D341Med (cell line): ENCODE measurements at regions not wholly inside any gene's neighbourhood (a gene's known extent, or its start where the extent isn't known, plus 50 kb on each side); places are given as distances from the start of the nearest gene placed in this dataset.

Experiments used
- DNase-seq: peaks from one replicate; pipeline ENCODE4 v3.0.0; 2012; ENCODE audit warnings: low spot score

DNA sequence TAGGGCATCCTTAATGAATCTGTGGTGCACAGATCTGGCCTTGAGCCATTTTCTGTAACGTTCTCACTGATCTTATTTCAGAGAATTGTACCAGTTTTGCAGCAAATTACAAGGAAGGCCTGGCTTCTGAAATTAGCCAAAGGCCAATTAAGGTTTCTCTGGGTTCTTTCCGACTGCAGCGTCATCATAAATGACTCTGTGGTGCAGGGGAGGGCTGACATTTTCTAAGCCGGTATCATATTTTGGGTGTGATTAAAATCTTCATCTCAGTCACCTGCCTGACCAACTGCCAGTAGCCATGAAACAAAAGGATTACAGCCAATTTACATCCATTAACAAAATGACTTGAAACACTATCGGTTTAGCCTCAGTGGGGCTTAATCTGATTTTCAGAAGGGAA lies 363.7 kb downstream of the ADRA2A start:
- peak; percentile 48 for DNase-seq

GRCh38 chr10:111445667-111446066 lies 368.8 kb downstream of the ADRA2A start:
- DNase-seq: no peak

GRCh38 chr10:111446966-111447365 lies 370.1 kb downstream of the ADRA2A start:
- DNase-seq: no peak

DNA sequence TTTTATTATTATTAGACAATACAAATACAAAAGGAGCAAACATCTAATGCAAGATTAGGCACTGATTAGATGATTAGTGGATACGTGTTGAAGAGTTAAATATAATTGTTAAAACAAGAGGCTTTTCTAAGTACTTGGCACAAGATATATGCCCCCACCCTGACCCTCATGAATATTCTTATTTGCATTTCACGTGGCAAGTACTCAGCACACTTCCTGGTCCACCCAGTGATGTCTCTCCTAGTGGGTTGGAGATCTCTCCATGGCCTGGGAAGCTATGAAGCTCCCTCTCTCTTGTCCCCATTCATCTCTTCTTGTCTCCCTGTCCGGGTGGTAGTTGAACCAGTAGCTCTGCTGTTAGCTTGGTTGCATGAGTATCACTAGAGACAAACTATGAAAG lies 375.3 kb downstream of the ADRA2A start:
- no peak for DNase-seq

DNA sequence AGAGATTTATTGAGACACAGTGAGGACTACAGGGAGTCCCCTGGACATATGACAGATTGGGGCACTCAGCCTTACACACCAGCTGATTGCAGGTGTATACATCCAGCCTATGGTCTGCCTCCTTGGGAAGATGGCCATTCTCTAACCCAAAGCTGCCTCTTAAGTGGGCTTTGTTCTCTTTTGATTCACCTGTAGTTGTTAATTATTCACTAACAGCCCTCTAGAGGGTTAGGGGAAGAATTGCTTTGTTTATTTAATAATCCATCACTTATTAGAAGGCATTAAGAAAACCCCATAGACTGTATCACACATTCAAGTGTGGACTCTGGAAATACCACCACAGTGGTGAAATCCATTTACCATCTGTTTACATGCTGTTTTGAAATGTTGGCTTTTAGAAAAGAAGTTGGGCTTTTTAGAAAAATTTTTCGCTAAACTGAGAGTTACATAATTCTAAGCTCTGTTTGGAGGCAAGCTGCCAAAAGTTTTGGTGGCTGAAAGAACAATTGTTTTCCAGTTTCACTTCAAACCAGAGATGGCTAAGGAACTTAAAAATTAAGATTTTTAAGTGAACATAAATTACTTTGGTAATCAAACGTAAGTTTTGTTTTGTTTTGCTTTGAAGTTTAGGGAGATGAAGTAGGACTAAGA lies 379.1 kb downstream of the ADRA2A start:
- no peak for DNase-seq

DNA sequence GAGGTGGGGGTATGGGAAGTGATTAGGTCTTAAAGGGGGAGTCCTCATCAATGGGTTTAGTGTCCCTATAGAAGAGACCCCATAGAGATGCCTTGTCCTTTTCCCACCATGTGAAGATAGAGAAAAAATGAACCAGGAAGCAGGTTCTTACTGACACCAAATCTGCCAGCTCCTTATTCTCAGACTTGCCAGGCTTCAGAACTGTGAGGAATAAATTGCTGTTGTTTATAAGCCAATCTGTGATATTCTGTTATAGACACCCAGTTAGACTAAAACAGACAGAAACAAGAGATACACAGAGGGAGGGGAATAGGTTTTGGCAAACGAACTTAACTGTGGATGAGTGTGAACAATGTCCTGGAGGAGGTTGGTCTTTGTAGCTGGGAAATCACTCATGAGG lies 381.4 kb downstream of the ADRA2A start:
- no peak for DNase-seq

- no peak for DNase-seq
Observed at GRCh38 chr10:111459967-111460366, 383.1 kb downstream of the ADRA2A start.

DNA sequence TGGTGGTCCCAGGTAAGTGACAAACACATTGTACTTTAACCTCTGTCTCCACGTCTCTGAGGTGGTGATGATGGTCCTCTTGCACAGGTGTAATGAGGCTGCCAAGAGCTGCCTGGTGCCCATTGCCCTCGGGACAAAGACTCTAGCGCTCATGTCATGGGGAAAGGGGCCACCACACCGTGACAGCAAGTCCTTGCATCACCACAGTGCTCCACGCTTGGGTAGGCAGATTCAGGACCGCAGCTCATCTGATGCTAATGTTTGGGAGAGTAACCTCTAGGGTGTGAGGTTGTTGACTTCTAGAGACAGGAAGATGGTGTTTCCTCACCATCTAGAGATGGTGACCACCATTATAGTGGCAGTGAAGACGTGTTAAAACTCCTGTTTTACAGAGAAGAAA lies 395.6 kb downstream of the ADRA2A start:
- no peak for DNase-seq

DNA sequence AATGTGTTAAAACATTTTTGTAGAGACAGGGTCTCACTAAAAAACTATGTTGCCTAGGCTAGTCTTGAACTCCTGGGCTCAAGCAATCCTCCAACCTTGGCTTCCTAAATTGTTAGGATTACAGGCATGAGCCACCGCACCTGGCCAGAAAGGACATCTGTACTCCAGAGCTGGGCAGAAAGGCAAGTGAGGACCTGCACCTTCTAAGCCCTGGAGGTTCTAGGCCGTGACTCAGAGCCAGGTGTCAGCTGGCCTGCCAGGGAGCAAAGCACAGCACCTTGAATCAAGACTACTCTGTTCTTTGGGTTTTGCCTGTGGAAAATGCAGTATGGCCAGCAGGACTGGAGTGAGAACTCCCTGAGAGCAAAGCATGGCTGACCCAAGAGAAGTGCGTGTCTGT lies 396.5 kb downstream of the ADRA2A start:
- DNase-seq: no peak

DNA sequence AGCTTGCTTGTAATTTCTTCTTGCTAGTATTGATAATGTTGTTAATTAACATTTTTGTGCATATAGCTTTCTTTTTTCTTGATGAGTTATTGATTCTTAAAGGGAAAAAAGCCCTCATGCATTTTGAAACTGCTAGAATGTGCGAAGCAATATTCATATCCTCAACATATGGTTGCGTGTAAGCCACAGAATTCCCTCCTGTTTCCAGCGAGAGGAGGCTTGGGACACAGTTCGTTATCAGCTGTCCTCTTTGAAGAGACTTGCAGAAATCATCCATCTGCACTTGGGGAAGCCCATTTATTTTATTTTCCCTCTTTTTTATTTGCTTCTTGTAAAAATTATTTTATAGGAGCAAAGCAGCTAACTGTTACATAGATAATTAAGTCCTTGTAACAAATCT lies 398.0 kb downstream of the ADRA2A start:
- no peak for DNase-seq

GRCh38 chr10:111475720-111476119 lies 398.9 kb downstream of the ADRA2A start:
- DNase-seq: no peak

DNA sequence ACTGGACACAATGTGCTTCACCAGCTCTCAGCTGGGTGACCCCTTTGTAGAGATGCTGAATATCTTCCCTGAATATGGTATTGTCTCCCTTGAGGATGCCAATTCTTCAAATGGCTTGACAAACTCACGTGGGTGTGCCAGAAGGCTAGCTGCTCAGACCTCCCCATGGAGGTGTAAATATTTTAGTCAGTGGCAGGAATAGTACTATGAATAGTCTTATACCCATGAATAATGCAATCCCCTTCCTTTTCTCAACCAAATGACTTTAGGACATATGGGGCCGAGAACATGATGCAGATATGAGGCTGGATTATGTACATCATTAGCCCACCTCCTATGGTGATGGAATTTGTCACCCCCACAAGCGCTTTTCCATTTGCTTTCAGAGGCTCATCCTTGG lies 401.8 kb downstream of the ADRA2A start:
- DNase-seq: no peak

- DNase-seq: no peak
Observed at GRCh38 chr10:111479966-111480365, 403.1 kb downstream of the ADRA2A start.

DNA sequence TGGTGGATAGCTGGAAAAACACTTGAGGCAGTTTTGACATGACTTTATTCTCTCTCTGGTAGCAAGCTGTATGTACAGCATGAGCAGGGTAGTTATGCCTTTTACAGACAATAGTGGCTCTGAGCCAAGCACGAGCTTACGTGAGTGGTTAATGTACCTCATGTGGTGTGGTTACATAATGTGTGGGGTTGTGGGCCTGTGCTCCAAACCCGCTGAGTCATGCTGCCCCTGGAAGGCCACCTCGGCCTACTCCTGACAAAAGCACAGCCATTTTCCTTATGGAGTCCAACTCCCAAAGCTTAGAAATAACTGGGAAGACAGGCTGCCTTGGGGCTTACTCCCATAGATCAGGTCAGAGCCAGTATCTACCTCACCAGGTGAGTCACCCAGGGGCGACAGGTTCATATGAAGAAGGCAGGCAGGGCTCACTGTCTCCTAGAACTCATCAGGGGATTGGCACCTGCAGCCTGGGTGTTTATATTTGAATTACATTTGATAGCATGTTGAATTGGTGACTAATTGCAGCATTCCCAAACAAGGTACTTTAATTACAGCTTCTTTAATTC lies 404.5 kb downstream of the ADRA2A start:
- DNase-seq: no peak

- no peak for DNase-seq
Observed at GRCh38 chr10:111481866-111482265, 405.0 kb downstream of the ADRA2A start.

GRCh38 chr10:111482621-111483216 lies 405.9 kb downstream of the ADRA2A start:
- DNase-seq: no peak

GRCh38 chr10:111485767-111486166 lies 408.9 kb downstream of the ADRA2A start:
- DNase-seq: no peak

DNA sequence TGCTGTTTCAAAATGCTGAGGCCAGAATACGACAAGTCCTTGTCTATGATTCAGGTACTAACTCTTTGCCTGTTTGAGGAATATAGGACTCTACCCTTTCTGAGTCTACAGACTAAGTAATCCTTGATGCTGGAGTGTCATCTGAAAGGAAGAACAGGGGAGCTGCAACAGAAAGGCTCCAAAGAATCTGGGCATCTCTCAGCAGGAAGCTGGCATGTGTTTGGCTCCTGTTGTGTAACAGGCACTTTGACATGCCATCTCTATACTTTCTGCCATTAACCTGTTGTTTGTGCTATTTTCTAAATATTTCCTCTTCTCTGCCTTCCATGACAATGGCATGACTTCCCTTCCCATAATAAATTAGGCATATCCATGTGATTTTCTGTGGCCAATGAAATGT lies 409.5 kb downstream of the ADRA2A start:
- DNase-seq: no peak

DNA sequence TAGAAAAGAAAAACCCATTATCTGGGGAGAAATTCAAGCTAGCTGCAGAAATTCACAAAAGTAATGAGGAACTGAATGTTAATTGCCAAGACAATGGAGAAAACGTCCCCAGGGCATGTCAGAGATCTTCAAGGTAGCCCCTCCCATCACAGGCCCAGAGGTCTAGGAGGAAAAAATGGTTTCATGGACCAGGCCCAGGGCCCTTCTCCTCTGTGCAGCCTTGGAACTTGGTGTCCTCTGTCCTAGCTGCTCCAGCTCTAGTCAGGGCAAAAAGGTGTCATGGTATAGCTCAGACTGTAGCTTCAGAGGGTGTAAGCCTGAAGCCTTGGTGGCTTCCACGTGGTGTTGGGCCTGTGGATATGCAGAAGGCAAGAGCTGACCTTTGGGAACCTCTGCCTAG lies 411.8 kb downstream of the ADRA2A start:
- DNase-seq: no peak

DNA sequence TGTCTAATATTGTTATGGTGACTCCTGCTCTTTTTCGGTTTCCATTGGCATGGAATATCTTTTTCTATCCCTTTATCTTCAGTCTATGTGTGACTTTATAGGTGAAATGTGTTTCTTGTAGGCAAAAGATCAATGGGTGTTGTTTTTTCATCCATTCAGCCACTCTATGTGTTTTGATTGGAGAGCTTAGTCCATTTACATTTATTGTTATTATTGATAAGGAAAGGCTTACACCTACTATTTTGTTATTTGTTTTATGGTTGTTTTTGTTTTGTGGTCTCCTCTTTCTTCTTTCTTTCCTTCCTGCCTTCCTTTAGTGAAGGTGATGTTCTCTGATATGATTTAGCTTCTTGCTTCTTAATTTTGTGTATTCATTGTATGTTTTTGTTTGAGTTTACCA lies 414.3 kb downstream of the ADRA2A start:
- DNase-seq: no peak

- no peak for DNase-seq
Observed at GRCh38 chr10:111493024-111493625, 416.3 kb downstream of the ADRA2A start.

DNA sequence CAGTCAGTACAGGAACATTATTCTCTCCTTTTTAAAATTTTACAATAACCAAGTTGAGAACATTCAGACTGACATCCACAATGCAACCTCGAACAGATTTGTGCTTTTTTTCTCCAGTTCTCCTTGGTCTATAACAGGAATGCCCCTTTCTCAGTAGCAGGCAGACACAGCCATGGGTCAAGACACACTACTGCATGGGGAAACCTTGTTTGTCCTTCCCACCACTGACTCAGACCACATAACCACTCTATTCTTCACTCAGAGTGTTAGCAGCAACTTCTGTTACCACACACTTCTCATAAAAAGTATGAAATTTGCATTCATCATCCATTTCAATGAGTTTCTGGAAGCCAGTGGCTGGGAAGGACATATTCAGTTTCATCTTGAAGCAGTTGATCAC lies 421.7 kb downstream of the ADRA2A start:
- no peak for DNase-seq

DNA sequence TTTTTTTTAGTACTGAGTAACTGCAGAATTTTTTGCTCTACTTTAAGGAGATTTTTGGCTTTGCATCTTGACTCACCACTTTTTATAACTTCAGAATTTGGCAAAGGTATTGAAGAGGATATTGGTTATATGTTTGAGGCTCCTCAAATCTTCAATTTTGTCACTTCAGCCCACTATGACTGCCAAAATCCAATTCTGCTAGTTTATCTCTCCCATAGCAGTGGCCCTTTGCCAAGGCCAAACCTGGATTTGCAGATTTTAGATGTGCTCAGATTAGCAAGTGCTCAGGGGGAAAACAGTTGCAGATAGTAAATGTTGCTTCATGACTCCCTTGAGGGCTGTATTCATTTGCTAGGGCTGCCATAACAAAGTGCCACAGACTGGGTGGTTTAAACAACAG lies 427.5 kb downstream of the ADRA2A start:
- DNase-seq: no peak
